LNCaP clone FGC (cell line): ENCODE measurements at regions not wholly inside any gene's neighbourhood (a gene's known extent, or its start where the extent isn't known, plus 50 kb on each side); places are given as distances from the start of the nearest gene placed in this dataset.

ENCODE experiments used
- DNase-seq: peaks from one replicate; pipeline ENCODE4 v3.0.0-alpha.2; 2011; ENCODE audit warnings: low read depth
- H3K4me3 ChIP-seq: 2 replicates; pipeline ENCODE4 v1.5.1; 2011; ENCODE audit warnings: mild to moderate bottlenecking, low read depth, low read length, control low read depth
- TF ChIP-seq, protein P1 (sequence below): IDR thresholded peaks from 2 replicates; pipeline ENCODE4 v1.5.1; 2012; ENCODE audit warnings: mild to moderate bottlenecking; ENCODE audit not compliant: control insufficient read depth, insufficient read depth; ENCODE audit errors: extremely low read depth

GRCh38 chr2:41972179-41972578, 75.6 kb upstream of the PKDCC start:
- TF ChIP-seq, protein P1, sequence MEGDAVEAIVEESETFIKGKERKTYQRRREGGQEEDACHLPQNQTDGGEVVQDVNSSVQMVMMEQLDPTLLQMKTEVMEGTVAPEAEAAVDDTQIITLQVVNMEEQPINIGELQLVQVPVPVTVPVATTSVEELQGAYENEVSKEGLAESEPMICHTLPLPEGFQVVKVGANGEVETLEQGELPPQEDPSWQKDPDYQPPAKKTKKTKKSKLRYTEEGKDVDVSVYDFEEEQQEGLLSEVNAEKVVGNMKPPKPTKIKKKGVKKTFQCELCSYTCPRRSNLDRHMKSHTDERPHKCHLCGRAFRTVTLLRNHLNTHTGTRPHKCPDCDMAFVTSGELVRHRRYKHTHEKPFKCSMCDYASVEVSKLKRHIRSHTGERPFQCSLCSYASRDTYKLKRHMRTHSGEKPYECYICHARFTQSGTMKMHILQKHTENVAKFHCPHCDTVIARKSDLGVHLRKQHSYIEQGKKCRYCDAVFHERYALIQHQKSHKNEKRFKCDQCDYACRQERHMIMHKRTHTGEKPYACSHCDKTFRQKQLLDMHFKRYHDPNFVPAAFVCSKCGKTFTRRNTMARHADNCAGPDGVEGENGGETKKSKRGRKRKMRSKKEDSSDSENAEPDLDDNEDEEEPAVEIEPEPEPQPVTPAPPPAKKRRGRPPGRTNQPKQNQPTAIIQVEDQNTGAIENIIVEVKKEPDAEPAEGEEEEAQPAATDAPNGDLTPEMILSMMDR = no peak
- DNase-seq = no peak
- H3K4me3 ChIP-seq = no peak overlapping the region

- no peak for DNase-seq
- H3K4me3 ChIP-seq = no peak overlapping the region
- TF ChIP-seq, protein P1 = no peak
Measured at GRCh38 chr2:41972819-41973218, 75.0 kb upstream of the PKDCC start.

DNA sequence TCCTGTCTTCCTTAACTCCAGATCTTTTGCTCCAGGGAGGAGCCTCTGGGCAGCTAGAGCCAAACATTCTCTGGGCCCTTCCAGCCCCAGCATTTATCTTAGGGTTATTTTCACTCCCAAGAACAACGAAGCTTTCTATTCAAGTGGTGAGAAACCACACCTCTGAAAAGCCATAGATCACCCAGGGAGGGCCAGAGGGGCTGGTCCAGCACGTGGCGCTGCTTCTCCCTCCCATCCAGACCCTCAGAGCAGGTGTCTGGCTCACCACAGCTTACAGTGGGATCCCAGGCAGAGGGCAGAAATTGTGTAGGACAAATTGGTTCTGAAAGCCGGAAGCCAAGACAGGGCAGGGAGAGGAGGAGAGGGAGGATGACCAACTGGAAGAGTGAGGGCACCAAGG, 74.0 kb upstream of the PKDCC start:
- no peak for DNase-seq
- TF ChIP-seq, protein P1 = no peak
- H3K4me3 ChIP-seq = no peak overlapping the region

GRCh38 chr2:41981417-41981816, 66.4 kb upstream of the PKDCC start:
- TF ChIP-seq, protein P1 = no peak
- no peak overlapping the region for H3K4me3 ChIP-seq
- DNase-seq = no peak

- DNase-seq = no peak
- TF ChIP-seq, protein P1 = no peak
- no peak overlapping the region for H3K4me3 ChIP-seq
Measured at GRCh38 chr2:41985573-41986095, 62.2 kb upstream of the PKDCC start.

DNA sequence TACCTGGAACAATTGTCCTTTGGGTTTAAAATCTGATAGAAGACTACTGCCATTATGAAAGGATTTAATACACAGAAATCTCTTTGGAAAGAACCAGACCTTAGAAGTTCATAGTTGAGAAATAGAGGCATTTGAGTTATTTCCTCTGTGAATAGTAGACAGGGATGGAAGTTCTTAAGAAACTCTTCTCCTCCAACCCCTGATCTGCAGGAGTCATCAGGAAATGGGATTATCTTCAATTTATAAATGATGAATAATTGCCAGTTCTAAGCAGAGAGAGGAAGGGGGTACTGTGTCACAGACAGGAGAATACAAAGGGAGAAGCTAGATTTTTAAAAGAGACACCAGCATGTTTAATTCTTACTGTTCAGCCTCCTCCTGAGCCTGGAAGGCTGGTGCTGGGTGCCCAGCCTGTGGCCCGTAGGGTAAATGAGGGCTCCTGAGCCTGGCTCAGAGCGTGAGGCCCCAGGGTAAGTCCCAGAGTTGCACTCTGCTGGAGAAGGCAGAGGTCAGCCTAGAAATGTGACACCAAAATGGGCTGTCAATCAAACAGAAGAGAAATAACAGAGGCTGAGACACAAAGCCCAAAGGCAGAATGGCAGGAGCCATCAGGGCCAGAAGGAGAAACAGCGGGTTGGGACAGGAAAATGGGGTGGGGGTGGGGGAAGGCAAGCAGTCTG, 58.2 kb upstream of the PKDCC start:
- TF ChIP-seq, protein P1 = no peak
- no peak for DNase-seq
- no peak overlapping the region for H3K4me3 ChIP-seq

- no peak for DNase-seq
- no peak overlapping the region for H3K4me3 ChIP-seq
- TF ChIP-seq, protein P1 = no peak
Measured at GRCh38 chr2:41990245-41990644, 57.6 kb upstream of the PKDCC start.
